HEK293T (cell line): ENCODE measurements at regions not wholly inside any gene's neighbourhood (a gene's known extent, or its start where the extent isn't known, plus 50 kb on each side); places are given as distances from the start of the nearest gene placed in this dataset.
A peak's percentile ranks its signal among the peaks of the same experiment; 100 is the strongest.

Source experiments
- CTCF ChIA-PET: fragments of 350-600 bp; formaldehyde crosslinking; extraction: SDS; loops from one replicate; lab custom pipeline; 2021; ENCODE audit warnings: antibody characterized with exemption, inconsistent platforms; lab: Yijun Ruan, JAX
- POLR2A ChIA-PET: fragments of 350-600 bp; formaldehyde crosslinking; extraction: SDS; loops from one replicate; lab custom pipeline; 2020; ENCODE audit warnings: antibody characterized with exemption, inconsistent platforms; lab: Yijun Ruan, JAX
- DNase-seq: peaks from one replicate; pipeline ENCODE4 v3.0.0; 2012; ENCODE audit warnings: mixed read lengths; ENCODE audit errors: extremely low spot score
- ARNT ChIP-seq: fragments of 450-650 bp; IDR thresholded peaks from 2 replicates; pipeline ENCODE4 v1.6.1; 2017; ENCODE audit warnings: mild to moderate bottlenecking
- BHLHE40 ChIP-seq: fragments of 450-650 bp; IDR thresholded peaks from 2 replicates; pipeline ENCODE4 v1.6.1; 2016; ENCODE audit warnings: mild to moderate bottlenecking, moderate library complexity, borderline replicate concordance
- CTBP1 ChIP-seq: fragments of 450-650 bp; IDR thresholded peaks from 2 replicates; pipeline ENCODE4 v1.6.1; 2016; ENCODE audit warnings: borderline replicate concordance
- ELF4 ChIP-seq: fragments of 450-650 bp; IDR thresholded peaks from 2 replicates; pipeline ENCODE4 v1.6.1; 2017; ENCODE audit warnings: antibody characterized with exemption
- FOXA1 ChIP-seq: fragments of 450-650 bp; IDR thresholded peaks from 2 replicates; pipeline ENCODE4 v1.6.1; 2016; ENCODE audit warnings: mild to moderate bottlenecking
- FOXK2 ChIP-seq: fragments of 450-650 bp; IDR thresholded peaks from 2 replicates; pipeline ENCODE4 v1.6.1; 2016; ENCODE audit warnings: mild to moderate bottlenecking
- FOXM1 ChIP-seq: fragments of 450-650 bp; IDR thresholded peaks from 2 replicates; pipeline ENCODE4 v1.6.1; 2017; ENCODE audit warnings: mild to moderate bottlenecking, borderline replicate concordance
- HDGF ChIP-seq: fragments of 450-650 bp; IDR thresholded peaks from 2 replicates; pipeline ENCODE4 v1.6.1; 2017; ENCODE audit warnings: antibody characterized with exemption, borderline replicate concordance
- L3MBTL2 ChIP-seq: fragments of 450-650 bp; conservative IDR thresholded peaks from 2 replicates; pipeline ENCODE4 v1.6.1; 2016; ENCODE audit warnings: mild to moderate bottlenecking
- LEF1 ChIP-seq: fragments of 450-650 bp; IDR thresholded peaks from 2 replicates; pipeline ENCODE4 v1.6.1; 2017; ENCODE audit warnings: mild to moderate bottlenecking, borderline replicate concordance
- NFRKB ChIP-seq: fragments of 450-650 bp; IDR thresholded peaks from 2 replicates; pipeline ENCODE4 v1.6.1; 2016; ENCODE audit warnings: mild to moderate bottlenecking, moderate library complexity
- SP1 ChIP-seq: fragments of 450-650 bp; IDR thresholded peaks from 2 replicates; pipeline ENCODE4 v1.6.1; 2017
- SUZ12 ChIP-seq: fragments of 450-650 bp; IDR thresholded peaks from 2 replicates; pipeline ENCODE4 v1.6.1; 2016; ENCODE audit warnings: mild to moderate bottlenecking
- TARDBP ChIP-seq: fragments of 450-650 bp; IDR thresholded peaks from 2 replicates; pipeline ENCODE4 v1.6.1; 2016
- ZNF384 ChIP-seq: fragments of 450-650 bp; IDR thresholded peaks from 2 replicates; pipeline ENCODE4 v1.6.1; 2016
- TF ChIP-seq, protein P1 (sequence below): fragments of 450-650 bp; IDR thresholded peaks from 2 replicates; pipeline ENCODE4 v1.6.1; 2016

DNA sequence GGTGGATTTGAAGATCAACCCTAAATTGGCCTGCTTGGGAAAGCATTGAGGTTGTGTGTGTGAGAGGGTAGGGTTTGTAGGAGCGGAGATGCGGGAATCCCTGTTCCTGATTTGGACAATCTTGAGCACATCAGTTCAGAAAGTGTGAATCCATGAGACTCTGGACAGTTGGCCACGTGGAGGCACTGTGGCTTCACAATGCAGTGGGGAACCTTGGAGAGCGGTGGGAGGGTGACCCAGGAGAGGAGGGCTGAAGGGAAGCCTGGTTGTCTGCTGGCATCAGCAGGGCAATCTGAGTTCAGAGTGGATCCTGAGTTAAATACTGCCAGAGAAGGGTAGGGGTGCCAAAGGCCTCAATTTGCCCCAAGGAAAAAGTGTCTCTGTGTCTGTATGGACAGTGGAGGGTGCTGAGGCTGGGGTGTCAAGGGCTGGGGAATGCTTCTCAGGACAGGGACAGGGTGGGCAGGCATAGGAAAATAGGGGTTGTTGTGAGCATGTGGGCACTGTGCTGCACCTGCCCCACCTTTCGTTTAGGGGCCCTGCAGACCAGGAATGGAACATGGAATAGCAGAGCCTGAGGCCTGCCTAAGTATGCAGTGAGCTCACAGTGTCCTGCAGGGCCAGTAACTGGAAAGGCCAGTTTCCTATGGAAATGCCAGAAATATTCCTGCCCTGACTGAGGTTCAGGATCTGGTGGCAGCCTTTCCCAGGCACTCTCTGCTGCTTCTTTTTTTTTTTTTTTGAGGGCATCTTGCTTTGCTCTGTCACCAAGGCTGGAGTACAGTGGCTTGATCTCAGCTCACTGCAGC is 162.9 kb upstream of the PRSS58 start:
- TF ChIP-seq SP1 (no peak), L3MBTL2 (0 out of 2 replicates have a peak, but pooled peaks have one; percentile 43), FOXM1 (no peak)
- ChIA-PET POLR2A (no interaction called here), CTCF (interaction anchor here (0.8 kb wide), 1 partner anchor 24 kb away, joined by 3 read pairs; no protein-coding TSS in a partner anchor)
- peak; percentile 44 for DNase-seq

DNA sequence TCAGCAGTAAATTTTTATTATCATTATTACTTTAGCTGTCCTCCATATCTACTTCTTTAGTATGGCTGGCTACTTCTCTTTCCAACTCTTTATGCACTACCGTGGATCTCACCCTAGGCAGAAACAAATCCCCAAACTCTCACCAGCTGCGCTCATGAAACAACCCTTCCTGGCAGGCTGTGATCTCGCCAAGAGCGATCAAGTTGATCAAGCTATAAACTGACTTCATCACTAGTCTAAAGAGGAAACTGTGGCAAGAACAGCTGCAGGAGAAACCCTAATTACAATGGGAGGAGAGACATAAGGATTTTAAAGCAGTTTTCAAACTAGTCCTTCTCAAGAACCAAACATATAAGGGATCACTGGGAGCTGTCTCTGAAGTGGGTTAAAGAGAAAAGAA is 160.5 kb upstream of the PRSS58 start:
- ChIA-PET CTCF (no interaction called here), POLR2A (no interaction called here)
- DNase-seq, result no peak
- no peak for TF ChIP-seq NFRKB
- TF ChIP-seq ZNF384, result no peak
- no peak for TF ChIP-seq TARDBP
- TF ChIP-seq SUZ12, result no peak
- no peak for TF ChIP-seq ELF4
- TF ChIP-seq L3MBTL2, result no peak

GRCh38 chr7:142414915-142415314 is 157.1 kb upstream of the PRSS58 start:
- POLR2A ChIA-PET, result no interaction called here
- TF ChIP-seq BHLHE40 (no peak), ARNT (no peak), HDGF (no peak), SUZ12 (no peak), ELF4 (no peak), FOXA1 (no peak), NFRKB (no peak)
- no peak for DNase-seq
- CTCF ChIA-PET, result interaction anchor here (1.8 kb wide), 1 partner anchor 30 kb away, joined by 6 read pairs; no protein-coding TSS in a partner anchor

DNA sequence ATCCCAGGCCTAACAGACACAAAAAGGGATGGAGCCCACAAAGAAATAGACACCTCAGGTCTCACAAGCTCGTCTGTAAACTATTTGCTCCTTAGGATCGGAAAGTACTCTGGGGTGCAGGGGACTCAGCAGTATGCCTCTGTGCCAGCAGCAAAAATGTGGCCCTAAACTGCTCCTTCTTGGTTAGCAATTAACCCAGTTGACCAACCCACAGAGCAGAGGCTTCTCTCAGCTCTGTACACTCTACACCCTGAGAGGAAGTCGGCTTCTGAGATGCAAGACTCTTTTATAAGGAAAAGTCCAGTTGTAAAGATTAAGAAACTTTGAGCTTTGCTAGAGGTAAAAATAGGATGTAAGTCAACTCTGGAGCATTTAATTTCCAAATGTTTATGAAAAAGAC is 156.3 kb upstream of the PRSS58 start:
- ChIA-PET POLR2A (no interaction called here), CTCF (interaction anchor here (1.2 kb wide), 1 partner anchor 45 kb away, joined by 3 read pairs; no protein-coding TSS in a partner anchor)
- DNase-seq, result no peak
- no peak for TF ChIP-seq ARNT
- TF ChIP-seq L3MBTL2, result no peak

DNA sequence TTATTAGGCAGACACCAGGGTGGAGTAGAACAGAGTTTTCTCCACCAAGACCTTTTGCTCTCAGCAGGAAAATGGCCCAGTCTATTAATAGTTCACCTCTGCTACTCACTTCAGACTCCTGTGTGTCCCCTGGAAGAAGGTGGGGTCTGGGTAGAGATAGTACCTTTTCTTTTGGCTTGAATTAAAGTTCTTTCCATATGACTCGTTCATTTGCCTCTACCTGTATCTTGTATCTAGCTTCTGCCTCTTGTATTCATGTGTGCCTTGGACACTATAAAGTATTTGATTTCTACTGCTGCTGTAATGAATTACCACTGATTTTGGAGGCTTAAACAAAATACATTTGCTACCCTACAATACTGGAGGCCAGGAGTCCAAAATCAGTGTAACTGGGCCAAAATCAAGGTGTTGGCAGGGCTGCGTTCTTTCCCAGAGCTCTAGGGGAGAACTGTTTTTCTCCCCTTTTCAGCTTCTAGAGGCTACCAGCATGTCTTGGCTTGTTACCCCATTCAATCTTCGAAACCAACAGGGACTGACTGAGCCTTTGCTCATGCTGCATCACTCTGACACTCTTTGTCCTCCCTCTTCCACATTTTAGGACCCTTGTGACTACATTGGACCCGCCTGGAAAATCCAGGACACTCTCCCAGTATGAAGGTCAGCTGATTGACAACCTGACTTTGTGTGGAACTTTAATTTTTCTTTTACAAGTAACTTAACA is 155.6 kb upstream of the PRSS58 start:
- DNase-seq, result no peak
- ChIA-PET CTCF (interaction anchor here (0.6 to 1.2 kb wide), 7 partner anchors 9 to 229 kb away, joined by 3 to 6 read pairs (median 3); no protein-coding TSS in a partner anchor), POLR2A (no interaction called here)
- no peak for TF ChIP-seq FOXK2
- no peak for TF ChIP-seq HDGF
- no peak for TF ChIP-seq BHLHE40
- no peak for TF ChIP-seq L3MBTL2
- no peak for TF ChIP-seq LEF1
- TF ChIP-seq, protein P1, sequence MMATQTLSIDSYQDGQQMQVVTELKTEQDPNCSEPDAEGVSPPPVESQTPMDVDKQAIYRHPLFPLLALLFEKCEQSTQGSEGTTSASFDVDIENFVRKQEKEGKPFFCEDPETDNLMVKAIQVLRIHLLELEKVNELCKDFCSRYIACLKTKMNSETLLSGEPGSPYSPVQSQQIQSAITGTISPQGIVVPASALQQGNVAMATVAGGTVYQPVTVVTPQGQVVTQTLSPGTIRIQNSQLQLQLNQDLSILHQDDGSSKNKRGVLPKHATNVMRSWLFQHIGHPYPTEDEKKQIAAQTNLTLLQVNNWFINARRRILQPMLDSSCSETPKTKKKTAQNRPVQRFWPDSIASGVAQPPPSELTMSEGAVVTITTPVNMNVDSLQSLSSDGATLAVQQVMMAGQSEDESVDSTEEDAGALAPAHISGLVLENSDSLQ, result no peak
- TF ChIP-seq NFRKB, result no peak
- no peak for TF ChIP-seq FOXM1
- TF ChIP-seq SP1, result no peak
- TF ChIP-seq ELF4, result no peak
- TF ChIP-seq TARDBP, result no peak
- TF ChIP-seq SUZ12, result no peak

GRCh38 chr7:142412551-142413193 is 154.8 kb upstream of the PRSS58 start:
- TF ChIP-seq FOXK2 (peak; percentile 77; the same call in 1 of the 2 replicates), FOXA1 (no peak)
- ChIA-PET CTCF (interaction anchor here (0.6 to 1.2 kb wide), 6 partner anchors 10 to 229 kb away, joined by 3 to 6 read pairs (median 3); no protein-coding TSS in a partner anchor), POLR2A (no interaction called here)
- peak; percentile 72 for DNase-seq

DNA sequence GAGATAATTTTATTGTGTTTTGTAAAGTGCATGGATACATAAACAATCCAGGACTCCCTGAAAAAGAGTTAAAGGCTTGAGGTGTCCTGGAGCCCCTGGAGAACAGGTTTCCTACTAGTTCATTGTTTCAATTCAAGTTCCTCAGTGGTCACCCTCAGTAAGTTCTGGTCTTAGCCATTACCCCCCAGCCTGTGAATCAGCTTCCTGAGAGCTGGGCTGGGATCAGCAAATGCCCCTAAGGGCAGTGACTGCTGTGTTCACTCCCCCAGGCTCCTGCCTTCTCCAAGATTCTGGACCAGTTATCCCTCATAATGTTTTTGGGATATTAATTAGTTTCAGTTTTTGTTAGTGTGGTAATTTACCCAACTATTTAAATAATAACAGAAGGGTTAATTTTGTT is 151.6 kb upstream of the PRSS58 start:
- no peak for DNase-seq
- POLR2A ChIA-PET, result no interaction called here
- TF ChIP-seq TARDBP, result no peak
- no peak for TF ChIP-seq CTBP1
- no peak for TF ChIP-seq ARNT
- no peak for TF ChIP-seq L3MBTL2
- no peak for TF ChIP-seq HDGF
- no peak for TF ChIP-seq BHLHE40
- TF ChIP-seq, protein P1, result no peak
- no peak for TF ChIP-seq SUZ12
- no peak for TF ChIP-seq ZNF384
- no peak for TF ChIP-seq NFRKB
- no peak for TF ChIP-seq FOXA1
- TF ChIP-seq ELF4, result no peak
- CTCF ChIA-PET, result no interaction called here
